GM10266 (cell line): ENCODE measurements at regions not wholly inside any gene's neighbourhood (a gene's known extent, or its start where the extent isn't known, plus 50 kb on each side); places are given as distances from the start of the nearest gene placed in this dataset.
A peak's percentile ranks its signal among the peaks of the same experiment; 100 is the strongest.

ENCODE experiments used
- DNase-seq: peaks from one replicate; pipeline ENCODE4 v3.0.0; 2012; ENCODE audit errors: extremely low spot score
- TF ChIP-seq, protein P1 (sequence below): IDR thresholded peaks from 2 replicates; pipeline ENCODE4 v1.5.1; 2012; ENCODE audit warnings: mild to moderate bottlenecking, low read depth; ENCODE audit not compliant: control insufficient read depth, insufficient read depth; ENCODE audit errors: missing control alignments

DNA sequence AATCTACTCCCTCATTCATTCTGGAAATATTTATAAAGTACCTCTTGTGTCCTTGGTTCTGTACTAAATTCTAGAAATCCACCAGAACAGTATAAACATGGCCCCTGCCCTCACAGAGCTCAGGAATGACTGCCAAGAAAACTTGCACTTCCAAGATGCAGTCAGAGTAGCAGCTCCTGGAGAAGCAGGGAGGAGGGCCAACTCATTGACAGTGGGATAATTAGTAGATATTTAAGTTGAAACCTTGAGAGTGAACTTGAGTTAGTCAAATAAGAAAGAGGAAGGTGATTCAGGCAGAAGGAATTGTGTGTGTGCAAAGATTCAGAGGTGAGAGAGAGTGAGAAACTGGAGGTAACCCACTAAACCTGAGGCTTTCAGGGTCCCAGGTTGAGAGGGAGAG, 182.2 kb upstream of the INHBA start:
- TF ChIP-seq, protein P1, sequence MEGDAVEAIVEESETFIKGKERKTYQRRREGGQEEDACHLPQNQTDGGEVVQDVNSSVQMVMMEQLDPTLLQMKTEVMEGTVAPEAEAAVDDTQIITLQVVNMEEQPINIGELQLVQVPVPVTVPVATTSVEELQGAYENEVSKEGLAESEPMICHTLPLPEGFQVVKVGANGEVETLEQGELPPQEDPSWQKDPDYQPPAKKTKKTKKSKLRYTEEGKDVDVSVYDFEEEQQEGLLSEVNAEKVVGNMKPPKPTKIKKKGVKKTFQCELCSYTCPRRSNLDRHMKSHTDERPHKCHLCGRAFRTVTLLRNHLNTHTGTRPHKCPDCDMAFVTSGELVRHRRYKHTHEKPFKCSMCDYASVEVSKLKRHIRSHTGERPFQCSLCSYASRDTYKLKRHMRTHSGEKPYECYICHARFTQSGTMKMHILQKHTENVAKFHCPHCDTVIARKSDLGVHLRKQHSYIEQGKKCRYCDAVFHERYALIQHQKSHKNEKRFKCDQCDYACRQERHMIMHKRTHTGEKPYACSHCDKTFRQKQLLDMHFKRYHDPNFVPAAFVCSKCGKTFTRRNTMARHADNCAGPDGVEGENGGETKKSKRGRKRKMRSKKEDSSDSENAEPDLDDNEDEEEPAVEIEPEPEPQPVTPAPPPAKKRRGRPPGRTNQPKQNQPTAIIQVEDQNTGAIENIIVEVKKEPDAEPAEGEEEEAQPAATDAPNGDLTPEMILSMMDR: no peak
- DNase-seq: no peak

DNA sequence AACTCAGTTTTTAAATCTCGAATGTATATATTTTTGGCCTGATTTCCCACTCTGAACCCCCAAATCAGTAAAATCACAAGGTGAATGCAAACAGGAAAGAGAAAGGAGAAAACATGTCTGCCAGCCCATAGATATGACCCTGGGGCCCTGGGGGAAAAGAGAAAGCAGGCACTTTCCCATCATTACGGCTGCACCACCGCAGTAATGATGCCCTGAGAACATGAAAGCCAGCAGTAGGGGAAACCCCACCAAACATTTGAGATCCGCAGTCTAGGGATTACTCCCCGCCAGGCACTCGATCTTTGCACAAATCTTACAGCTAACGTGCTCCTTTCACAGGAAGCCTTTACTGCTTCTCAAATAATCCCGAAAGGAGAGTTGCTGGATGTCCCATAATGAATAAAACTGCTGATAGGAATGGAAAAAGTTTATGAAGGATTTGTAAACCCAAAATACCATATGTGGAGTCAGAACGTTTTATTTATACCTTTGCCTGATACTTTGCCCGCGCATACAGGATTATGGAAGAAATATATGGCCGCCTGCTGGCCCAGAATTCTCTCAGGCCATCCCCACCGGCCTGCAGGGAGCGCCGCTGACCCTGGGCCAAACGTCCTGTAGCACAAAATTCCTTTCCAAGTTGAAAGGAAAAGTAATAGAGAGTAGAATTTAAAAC, 180.0 kb upstream of the INHBA start:
- TF ChIP-seq, protein P1: no peak
- DNase-seq: peak; percentile 26

DNA sequence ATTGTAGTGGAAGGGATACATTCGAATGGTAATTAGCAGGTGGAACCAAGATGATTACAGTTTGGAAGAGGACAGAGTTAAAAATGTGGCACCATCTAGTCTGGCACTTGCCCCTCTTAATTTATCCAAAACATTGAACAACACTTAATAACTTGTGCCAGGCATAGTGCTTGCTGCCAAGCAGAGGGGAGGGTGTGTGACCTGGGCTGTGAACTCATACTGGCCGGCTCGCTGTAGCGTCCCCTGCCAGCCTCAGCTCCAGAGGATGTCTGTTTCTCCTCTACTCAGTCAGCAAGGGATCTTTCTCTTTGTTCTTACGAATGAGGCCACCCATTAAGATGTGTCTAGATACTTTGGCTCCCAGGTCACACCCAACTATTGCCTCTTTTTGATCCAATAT, 179.4 kb upstream of the INHBA start:
- TF ChIP-seq, protein P1: no peak
- no peak for DNase-seq

DNA sequence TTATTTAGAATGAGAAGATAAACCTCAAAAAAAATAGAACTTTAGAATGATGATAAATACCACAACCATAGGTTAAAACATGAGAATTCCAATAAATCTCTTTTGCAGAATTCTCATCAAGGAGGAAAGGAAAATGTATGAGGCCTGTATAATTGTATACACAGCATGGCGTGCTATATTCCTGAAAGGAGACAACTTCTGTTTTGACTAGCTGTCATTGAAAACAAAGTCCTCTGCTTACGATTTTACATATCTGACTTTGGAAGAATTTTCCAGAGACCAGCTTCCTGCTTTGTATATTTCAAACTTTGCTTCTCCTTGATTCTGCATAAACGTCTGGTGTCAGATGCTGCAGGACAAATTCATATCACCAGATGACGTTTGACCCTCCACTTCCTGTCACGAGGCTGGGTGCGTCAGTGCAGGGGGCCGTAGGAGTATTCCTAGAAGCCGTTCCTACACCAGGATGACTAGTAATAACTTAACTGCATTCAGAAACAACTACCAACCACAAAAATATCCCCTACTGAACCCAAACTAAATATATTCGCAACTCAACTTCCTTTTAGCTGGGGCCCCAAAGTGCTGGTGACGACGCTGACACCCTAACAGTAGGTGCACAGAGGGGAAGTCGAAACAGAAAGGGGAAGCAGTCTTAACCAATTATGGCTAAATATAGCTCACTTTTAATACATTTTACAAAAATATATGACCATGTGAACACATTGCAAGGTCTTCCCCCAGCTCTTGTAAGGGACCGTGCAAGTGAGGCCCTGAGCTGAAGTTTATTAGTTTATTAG, 178.6 kb upstream of the INHBA start:
- TF ChIP-seq, protein P1: no peak
- DNase-seq: peak; percentile 69

DNA sequence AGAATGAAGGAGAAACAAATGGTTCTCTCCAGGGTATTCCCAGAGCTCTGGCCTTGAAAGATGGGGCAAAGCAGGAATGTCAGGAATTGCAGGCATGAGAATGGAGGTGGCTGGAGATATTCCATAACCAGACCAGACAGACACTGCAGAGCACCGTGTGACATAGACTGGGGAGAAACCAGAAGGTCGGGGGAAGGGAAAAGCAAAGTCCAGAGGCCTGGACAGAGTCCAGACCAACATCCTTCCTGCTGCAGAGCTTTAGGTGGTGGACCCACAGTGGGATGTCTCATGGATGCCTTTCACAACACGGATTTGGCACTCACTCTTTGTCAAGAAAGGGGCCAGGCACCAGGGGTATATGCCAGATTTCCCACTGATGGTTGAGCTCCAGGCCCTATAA, 177.2 kb upstream of the INHBA start:
- no peak for DNase-seq
- TF ChIP-seq, protein P1: no peak

DNA sequence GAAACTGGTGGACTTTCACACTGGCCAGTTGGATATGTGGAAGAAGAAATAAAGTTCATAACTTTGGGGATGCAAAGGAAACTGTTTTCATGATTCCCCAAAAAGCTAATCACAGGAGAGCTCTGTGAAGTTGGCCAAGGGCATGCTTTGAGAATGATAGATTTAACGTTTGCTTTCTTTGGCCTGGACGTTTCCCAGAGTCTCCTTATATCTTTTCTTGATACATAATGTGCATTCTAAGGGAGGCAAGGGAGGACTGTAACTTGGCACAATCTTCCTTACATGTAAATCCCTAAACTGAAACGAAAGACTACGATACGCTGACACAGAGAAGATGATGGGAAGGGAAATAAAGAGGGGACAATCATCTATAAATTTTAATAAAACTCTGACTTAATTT, 176.5 kb upstream of the INHBA start:
- DNase-seq: no peak
- TF ChIP-seq, protein P1: no peak
